Hepatocyte (in vitro differentiated cells): ENCODE measurements at regions not wholly inside any gene's neighbourhood (a gene's known extent, or its start where the extent isn't known, plus 50 kb on each side); places are given as distances from the start of the nearest gene placed in this dataset.

Experiments used
- DNase-seq: peaks from one replicate; pipeline ENCODE4 v3.0.0-alpha.2; 2016; ENCODE audit warnings: low spot score
- H2AFZ ChIP-seq: fragments of 200-600 bp; sonication (generic); 2 replicates; pipeline ENCODE4 v1.6.0; 2016; ENCODE audit warnings: antibody characterized with exemption, mild to moderate bottlenecking
- H3K27ac ChIP-seq: fragments of 200-600 bp; sonication (generic); 2 replicates; pipeline ENCODE4 v1.5.1; 2016; ENCODE audit warnings: mild to moderate bottlenecking
- H3K27me3 ChIP-seq: fragments of 200-600 bp; sonication (generic); 2 replicates; pipeline ENCODE4 v1.6.1; 2016
- H3K36me3 ChIP-seq: fragments of 200-600 bp; sonication (generic); replicated peaks from 2 replicates; pipeline ENCODE4 v1.5.1; 2016; ENCODE audit warnings: low read depth; ENCODE audit not compliant: insufficient read depth
- H3K4me1 ChIP-seq: fragments of 200-600 bp; sonication (generic); 2 replicates; pipeline ENCODE4 v1.5.1; 2016; ENCODE audit warnings: mild to moderate bottlenecking, moderate library complexity; ENCODE audit not compliant: insufficient read depth
- H3K4me2 ChIP-seq: fragments of 200-600 bp; sonication (generic); 2 replicates; pipeline ENCODE4 v1.6.0; 2016
- H3K4me3 ChIP-seq: fragments of 200-600 bp; sonication (generic); 2 replicates; pipeline ENCODE4 v1.5.1; 2016; ENCODE audit warnings: mild to moderate bottlenecking
- H3K79me2 ChIP-seq: fragments of 200-600 bp; sonication (generic); 2 replicates; pipeline ENCODE4 v1.6.0; 2017; ENCODE audit warnings: mild to moderate bottlenecking
- H3K9me2 ChIP-seq: fragments of 200-600 bp; sonication (generic); replicated peaks from 2 replicates; pipeline ENCODE4 v1.6.0; 2017; ENCODE audit warnings: mild to moderate bottlenecking; ENCODE audit not compliant: insufficient read depth
- H3K9me3 ChIP-seq: fragments of 200-600 bp; sonication (generic); 2 replicates; pipeline ENCODE4 v1.5.1; 2016; ENCODE audit warnings: low read depth, mild to moderate bottlenecking
- H4K20me1 ChIP-seq: fragments of 200-600 bp; sonication (generic); 2 replicates; pipeline ENCODE4 v1.6.0; 2016; ENCODE audit warnings: mild to moderate bottlenecking; ENCODE audit not compliant: insufficient read depth, poor library complexity, severe bottlenecking
- EZH2 ChIP-seq: fragments of 200-600 bp; sonication (generic); IDR thresholded peaks from 2 replicates; pipeline ENCODE4 v1.6.1; 2016; ENCODE audit warnings: antibody characterized with exemption, mild to moderate bottlenecking, borderline replicate concordance
- EZH2phosphoT487 ChIP-seq: fragments of 200-600 bp; sonication (generic); IDR thresholded peaks from one replicate; pipeline ENCODE4 v1.6.1; 2018; ENCODE audit warnings: antibody characterized with exemption, mild to moderate bottlenecking, low read depth, moderate library complexity; ENCODE audit not compliant: unreplicated experiment, severe bottlenecking
- WGBS: methylation state at CpG from one replicate; pipeline ENCODE4 v1.1.6; 2016; ENCODE audit warnings: low lambda C conversion rate; ENCODE audit errors: missing lambda C conversion rate; 5-methylcytosine and 5-hydroxymethylcytosine counted together
- TF ChIP-seq, protein P1 (sequence below): fragments of 200-600 bp; sonication (generic); IDR thresholded peaks from 2 replicates; pipeline ENCODE4 v1.5.1; 2016; ENCODE audit warnings: antibody characterized with exemption, mild to moderate bottlenecking; ENCODE audit not compliant: poor library complexity

DNA sequence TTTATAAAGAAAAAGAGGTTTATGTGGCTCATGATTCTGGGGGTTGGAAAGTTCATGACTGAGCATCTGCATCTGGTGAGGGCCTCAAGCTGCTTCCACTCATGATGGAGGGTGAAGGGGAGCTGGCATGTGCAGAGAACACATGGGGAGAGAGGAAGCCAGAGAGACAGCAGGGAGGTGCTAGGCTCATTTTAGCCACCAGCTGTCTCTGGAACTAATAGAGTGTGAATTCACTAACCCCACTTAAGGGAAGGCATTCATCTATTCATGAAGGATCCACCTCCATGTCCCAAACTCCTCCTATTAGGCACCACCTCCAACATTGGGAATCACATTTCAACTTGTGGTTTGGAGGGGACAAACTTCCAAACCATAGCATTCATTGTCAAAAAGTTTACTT lies 137.3 kb upstream of the PMEPA1 start:
- H3K27ac ChIP-seq, result no peak overlapping the region
- no peaks in the 10 kb centered on the region for H4K20me1 ChIP-seq
- no peaks in the 10 kb centered on the region for H3K79me2 ChIP-seq
- no peaks in the 10 kb centered on the region for H3K36me3 ChIP-seq
- TF ChIP-seq, protein P1, sequence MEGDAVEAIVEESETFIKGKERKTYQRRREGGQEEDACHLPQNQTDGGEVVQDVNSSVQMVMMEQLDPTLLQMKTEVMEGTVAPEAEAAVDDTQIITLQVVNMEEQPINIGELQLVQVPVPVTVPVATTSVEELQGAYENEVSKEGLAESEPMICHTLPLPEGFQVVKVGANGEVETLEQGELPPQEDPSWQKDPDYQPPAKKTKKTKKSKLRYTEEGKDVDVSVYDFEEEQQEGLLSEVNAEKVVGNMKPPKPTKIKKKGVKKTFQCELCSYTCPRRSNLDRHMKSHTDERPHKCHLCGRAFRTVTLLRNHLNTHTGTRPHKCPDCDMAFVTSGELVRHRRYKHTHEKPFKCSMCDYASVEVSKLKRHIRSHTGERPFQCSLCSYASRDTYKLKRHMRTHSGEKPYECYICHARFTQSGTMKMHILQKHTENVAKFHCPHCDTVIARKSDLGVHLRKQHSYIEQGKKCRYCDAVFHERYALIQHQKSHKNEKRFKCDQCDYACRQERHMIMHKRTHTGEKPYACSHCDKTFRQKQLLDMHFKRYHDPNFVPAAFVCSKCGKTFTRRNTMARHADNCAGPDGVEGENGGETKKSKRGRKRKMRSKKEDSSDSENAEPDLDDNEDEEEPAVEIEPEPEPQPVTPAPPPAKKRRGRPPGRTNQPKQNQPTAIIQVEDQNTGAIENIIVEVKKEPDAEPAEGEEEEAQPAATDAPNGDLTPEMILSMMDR, result no peak
- TF ChIP-seq EZH2, result no peak
- TF ChIP-seq EZH2phosphoT487, result no peak
- no peaks in the 10 kb centered on the region for H3K9me3 ChIP-seq
- H3K4me2 ChIP-seq, result no peak overlapping the region
- no peak overlapping the region for H2AFZ ChIP-seq
- H3K9me2 ChIP-seq, result no peaks in the 10 kb centered on the region
- no peaks in the 10 kb centered on the region for H3K27me3 ChIP-seq
- no peak for DNase-seq
- H3K4me3 ChIP-seq, result no peak overlapping the region
- H3K4me1 ChIP-seq, result no peaks in the 10 kb centered on the region

DNA sequence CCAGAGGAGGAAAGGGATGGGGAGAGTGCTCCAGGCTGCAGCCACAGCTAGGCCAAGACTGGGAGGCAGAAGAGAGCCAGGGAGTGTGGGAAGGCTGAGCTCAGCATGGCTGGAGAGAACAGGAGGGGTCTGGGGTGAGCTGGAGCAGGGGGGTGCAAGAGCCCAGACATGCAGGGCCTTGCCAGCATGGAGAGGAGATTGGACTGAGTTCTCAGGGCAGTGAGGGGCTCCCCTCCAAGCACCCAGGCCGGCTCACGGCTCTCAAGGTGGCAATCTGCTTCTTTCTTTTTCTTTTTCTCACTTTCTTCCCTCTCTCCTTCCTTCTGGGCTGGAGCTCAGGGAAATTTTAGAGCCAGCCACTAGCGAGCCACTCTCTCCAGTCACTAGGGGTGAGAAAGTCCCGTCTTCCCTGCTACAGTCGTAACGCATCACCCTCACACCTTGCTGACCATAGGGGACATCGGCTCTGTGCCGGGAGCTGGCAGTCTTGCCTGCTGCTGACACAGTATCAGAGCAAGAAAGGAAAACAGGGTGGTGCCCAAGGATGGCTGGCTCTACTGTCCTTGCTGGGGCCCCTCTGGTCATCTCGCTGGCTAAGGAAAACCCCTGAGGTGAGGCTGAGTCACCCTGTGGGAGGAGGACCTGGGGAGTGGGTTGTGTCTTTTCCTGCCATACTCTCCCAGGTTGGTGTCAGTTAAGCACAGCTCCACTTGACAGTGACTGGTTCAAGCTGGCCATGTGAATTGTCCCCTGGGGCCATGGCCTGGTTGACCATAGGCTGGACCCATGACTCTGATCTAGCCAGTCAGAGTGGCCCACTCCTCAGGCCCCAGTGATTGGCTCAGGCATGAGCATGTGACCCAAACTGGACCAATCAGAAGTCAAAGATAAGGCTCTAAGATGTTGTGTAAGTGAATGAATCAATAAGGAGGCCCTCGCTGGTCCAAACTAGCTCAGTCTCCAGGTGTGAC lies 135.1 kb upstream of the PMEPA1 start:
- H3K9me3 ChIP-seq, result no peaks in the 10 kb centered on the region
- no peak overlapping the region for H3K27ac ChIP-seq
- no peak for DNase-seq
- no peak overlapping the region for H3K4me3 ChIP-seq
- no peaks in the 10 kb centered on the region for H4K20me1 ChIP-seq
- H2AFZ ChIP-seq, result no peak overlapping the region
- no peaks in the 10 kb centered on the region for H3K79me2 ChIP-seq
- no peaks in the 10 kb centered on the region for H3K4me1 ChIP-seq
- TF ChIP-seq, protein P1, result no peak
- TF ChIP-seq EZH2phosphoT487 (no peak), EZH2 (no peak)
- H3K27me3 ChIP-seq, result no peaks in the 10 kb centered on the region
- H3K4me2 ChIP-seq, result no peak overlapping the region
- no peaks in the 10 kb centered on the region for H3K36me3 ChIP-seq
- H3K9me2 ChIP-seq, result no peaks in the 10 kb centered on the region
- 80% methylated on average over 10 of the region's 10 CpGs for WGBS

DNA sequence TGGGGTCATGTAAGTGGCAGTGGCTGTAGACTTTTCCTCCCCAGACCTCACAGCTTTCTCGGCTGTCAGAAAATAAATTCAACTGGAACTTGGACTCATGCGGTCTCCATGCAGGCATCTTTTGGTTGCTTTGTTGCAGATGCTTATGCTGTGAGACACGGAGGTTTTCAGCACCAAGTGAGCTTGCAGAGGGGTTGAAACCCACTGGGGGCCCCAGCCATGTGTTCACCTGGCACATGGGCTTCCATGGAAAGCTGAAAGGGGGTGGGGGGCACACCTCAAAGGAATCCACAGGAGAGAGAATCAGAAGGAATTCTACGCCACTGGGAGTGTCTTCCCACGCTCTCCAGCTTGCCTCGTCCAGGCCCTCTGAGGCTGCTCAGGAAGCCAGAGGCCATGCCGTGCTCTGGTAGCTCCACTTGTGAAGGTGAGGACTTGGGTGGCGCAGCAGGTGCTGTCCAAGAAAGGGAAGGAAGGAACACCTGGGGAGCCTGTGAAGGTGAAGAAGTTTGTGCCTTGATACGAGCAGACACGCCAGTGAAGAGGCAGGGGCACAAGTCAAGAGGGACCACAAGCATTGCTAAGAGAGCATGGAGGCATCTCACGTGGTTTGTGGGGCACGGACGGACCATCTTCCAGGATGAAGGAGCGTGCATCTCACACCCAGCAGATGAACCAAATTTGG lies 134.3 kb upstream of the PMEPA1 start:
- no peak overlapping the region for H3K27ac ChIP-seq
- TF ChIP-seq EZH2, result no peak
- no peak for TF ChIP-seq EZH2phosphoT487
- TF ChIP-seq, protein P1, result no peak

More for the DNA sequence above, 134.3 kb upstream of the PMEPA1 start:
- Histone ChIP-seq H3K4me2 (no peak overlapping the region), H2AFZ (no peak overlapping the region), H3K36me3 (no peaks in the 10 kb centered on the region), H3K79me2 (no peaks in the 10 kb centered on the region), H3K4me1 (no peaks in the 10 kb centered on the region), H3K27me3 (no peaks in the 10 kb centered on the region), H3K9me3 (no peaks in the 10 kb centered on the region), H4K20me1 (no peaks in the 10 kb centered on the region), H3K4me3 (no peak overlapping the region), H3K9me2 (no peaks in the 10 kb centered on the region)
- DNase-seq, result no peak
- WGBS, result 91% methylated on average over 14 of the region's 14 CpGs
